Colonic mucosa (tissue), 4 donors: ENCODE measurements at regions not wholly inside any gene's neighbourhood (a gene's known extent, or its start where the extent isn't known, plus 50 kb on each side); places are given as distances from the start of the nearest gene placed in this dataset.
A peak's percentile ranks its signal among the peaks of the same experiment; 100 is the strongest.

ENCODE experiments used
- DNase-seq: peaks from one replicate; pipeline ENCODE4 v3.0.0-alpha.2; 2020
- H3K27ac ChIP-seq: fragments of 200-600 bp; one replicate; pipeline ENCODE4 v1.8.0; 2021
- H3K27me3 ChIP-seq: fragments of 200-600 bp; one replicate; pipeline ENCODE4 v1.8.0; 2021
- H3K36me3 ChIP-seq: fragments of 200-600 bp; one replicate; pipeline ENCODE4 v1.8.0; 2021
- H3K4me1 ChIP-seq: fragments of 200-600 bp; one replicate; pipeline ENCODE4 v1.8.0; 2021; ENCODE audit warnings: mild to moderate bottlenecking
- H3K4me3 ChIP-seq: fragments of 200-600 bp; one replicate; pipeline ENCODE4 v1.8.0; 2021
- H3K9ac ChIP-seq, 2 donors: one replicate each; pipeline ENCODE4 v1.7.0; 2013; ENCODE audit warnings: control low read depth in 2 of 2, low read depth in 2 of 2, low read length in 2 of 2
- H3K9me3 ChIP-seq: fragments of 200-600 bp; one replicate; pipeline ENCODE4 v1.8.0; 2021
- CTCF ChIP-seq: fragments of 200-600 bp; IDR thresholded peaks from one replicate; pipeline ENCODE4 v1.8.0; 2022; ENCODE audit warnings: antibody characterized with exemption, mild to moderate bottlenecking
- intact Hi-C: fragments of 100-400 bp; cut with DNase I; formaldehyde crosslinking; loops from one replicate; pipeline ENCODE4 v1.14.1; 2022
- donor health status: healthy.
- donor health status: DM: no; HTN: no; CAD: no.
- donor health status: DM: no; HTN: no; CAD: no.

GRCh38 chr2:204199357-204199756 lies 262.8 kb downstream of the ICOS start:
- no peak for TF ChIP-seq CTCF
- no peaks in the 10 kb centered on the region for H3K9me3 ChIP-seq
- H3K4me3 ChIP-seq, result no peak overlapping the region
- H3K4me1 ChIP-seq, result no peaks in the 10 kb centered on the region
- no peaks in the 10 kb centered on the region for H3K27me3 ChIP-seq
- DNase-seq, result no peak
- H3K9ac ChIP-seq, result no peak overlapping the region
- intact Hi-C loops, result no loop called here
- H3K27ac ChIP-seq, result no peak overlapping the region
- no peaks in the 10 kb centered on the region for H3K36me3 ChIP-seq

- Histone ChIP-seq H3K9me3 (no peaks in the 10 kb centered on the region), H3K4me1 (no peaks in the 10 kb centered on the region), H3K4me3 (no peak overlapping the region), H3K27ac (no peak overlapping the region), H3K36me3 (no peaks in the 10 kb centered on the region), H3K9ac (no peak overlapping the region), H3K27me3 (no peaks in the 10 kb centered on the region)
- intact Hi-C loops, result no loop called here
- DNase-seq, result no peak
- no peak for TF ChIP-seq CTCF
These were observed 264.9 kb downstream of the ICOS start for GRCh38 chr2:204201507-204201906.

GRCh38 chr2:204202253-204202652 lies 265.7 kb downstream of the ICOS start:
- no peak overlapping the region for H3K4me3 ChIP-seq
- H3K36me3 ChIP-seq, result no peaks in the 10 kb centered on the region
- no peak overlapping the region for H3K27ac ChIP-seq
- H3K9me3 ChIP-seq, result no peaks in the 10 kb centered on the region
- H3K27me3 ChIP-seq, result no peaks in the 10 kb centered on the region
- intact Hi-C loops, result no loop called here
- H3K4me1 ChIP-seq, result no peaks in the 10 kb centered on the region
- no peak overlapping the region for H3K9ac ChIP-seq
- no peak for TF ChIP-seq CTCF
- no peak for DNase-seq

- Histone ChIP-seq H3K9me3 (no peaks in the 10 kb centered on the region), H3K4me3 (no peak overlapping the region), H3K27me3 (no peaks in the 10 kb centered on the region), H3K36me3 (no peaks in the 10 kb centered on the region), H3K4me1 (no peaks in the 10 kb centered on the region), H3K27ac (no peak overlapping the region), H3K9ac (no peak overlapping the region)
- DNase-seq, result peak; percentile 60
- no peak for TF ChIP-seq CTCF
- intact Hi-C loops, result no loop called here
These were observed 267.1 kb downstream of the ICOS start for GRCh38 chr2:204203704-204204103.

GRCh38 chr2:204205082-204205481 lies 268.5 kb downstream of the ICOS start:
- Histone ChIP-seq H3K27me3 (no peaks in the 10 kb centered on the region), H3K4me1 (no peaks in the 10 kb centered on the region), H3K4me3 (no peak overlapping the region), H3K9me3 (no peaks in the 10 kb centered on the region), H3K27ac (no peak overlapping the region), H3K9ac (no peak overlapping the region), H3K36me3 (no peaks in the 10 kb centered on the region)
- DNase-seq, result no peak
- intact Hi-C loops, result no loop called here
- TF ChIP-seq CTCF, result no peak

DNA sequence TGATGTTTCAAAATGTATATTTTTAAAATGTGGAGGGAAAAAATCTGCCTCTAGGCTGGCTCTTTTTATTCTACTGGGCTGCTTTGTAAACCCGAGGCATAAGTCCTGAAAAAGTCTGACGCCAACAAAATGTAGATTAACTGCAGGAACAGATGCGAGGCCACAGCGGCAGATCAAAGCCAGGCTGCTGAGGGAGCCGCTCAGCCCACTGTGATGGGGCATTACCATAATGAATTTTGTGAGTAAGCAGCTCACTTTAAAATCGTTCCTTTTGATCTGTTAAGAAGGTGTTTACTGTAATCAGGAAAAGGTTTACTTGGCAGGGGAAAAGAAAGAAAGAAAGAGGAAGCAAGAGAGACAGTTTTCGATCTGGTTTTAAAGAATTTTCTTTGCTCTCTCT lies 269.0 kb downstream of the ICOS start:
- H3K27me3 ChIP-seq, result no peaks in the 10 kb centered on the region
- H3K4me3 ChIP-seq, result no peak overlapping the region
- no peaks in the 10 kb centered on the region for H3K9me3 ChIP-seq
- intact Hi-C loops, result no loop called here
- DNase-seq, result no peak
- TF ChIP-seq CTCF, result no peak
- H3K36me3 ChIP-seq, result no peaks in the 10 kb centered on the region
- H3K9ac ChIP-seq, result no peak overlapping the region
- no peak overlapping the region for H3K27ac ChIP-seq
- no peaks in the 10 kb centered on the region for H3K4me1 ChIP-seq
